CD4-positive, alpha-beta T cell (primary cell): ENCODE measurements at regions not wholly inside any gene's neighbourhood (a gene's known extent, or its start where the extent isn't known, plus 50 kb on each side); places are given as distances from the start of the nearest gene placed in this dataset.

ENCODE experiments used
- ATAC-seq: fragments of 200-7000 bp; cut with Tn5 transposase; one replicate; pipeline ENCODE4 v1.10.0; 2022; ENCODE audit warnings: mild to moderate bottlenecking; ENCODE audit not compliant: poor library complexity
- CTCF ChIA-PET: fragments of 350-600 bp; sonication (Branson Sonifier 250); formaldehyde crosslinking; loops from one replicate; lab custom pipeline; 2021; ENCODE audit warnings: antibody characterized with exemption, inconsistent platforms; lab: Charles Lee
- POLR2A ChIA-PET: fragments of 350-600 bp; sonication (Branson Sonifier 250); formaldehyde crosslinking; loops from one replicate; lab custom pipeline; 2021; ENCODE audit warnings: antibody characterized with exemption, inconsistent platforms; lab: Charles Lee
- DNase-seq, 14 experiments: peaks; one replicate each; pipeline ENCODE4 v3.0.0-alpha.2; 2013 to 2020; ENCODE audit warnings: mixed read lengths in 2 of 14
- H3K27ac ChIP-seq, 2 donors: one replicate each; pipeline versions ENCODE4 v1.5.1 to v1.7.0; 2013; ENCODE audit warnings: low read length in 2 of 2, low read depth in 1 of 2, mild to moderate bottlenecking in 1 of 2
- H3K27me3 ChIP-seq, 2 experiments: 1 replicate in 1 of 2; 2 replicates in 1 of 2; pipeline versions ENCODE4 v1.6.1 to v1.7.0; 2013; ENCODE audit warnings: low read length in 2 of 2, control low read depth in 1 of 2, mild to moderate bottlenecking in 1 of 2, moderate library complexity in 1 of 2; ENCODE audit not compliant: insufficient read depth in 2 of 2, control insufficient read depth in 1 of 2
- H3K36me3 ChIP-seq: one replicate; pipeline ENCODE4 v1.6.1; 2013; ENCODE audit warnings: low read length, control low read depth; ENCODE audit not compliant: insufficient read depth
- H3K4me1 ChIP-seq: one replicate; pipeline ENCODE4 v1.6.1; 2013; ENCODE audit warnings: low read length, control low read depth; ENCODE audit not compliant: insufficient read depth
- H3K4me3 ChIP-seq: one replicate; pipeline ENCODE4 v1.5.1; 2013; ENCODE audit warnings: mild to moderate bottlenecking, low read length, moderate library complexity
- H3K9me3 ChIP-seq, 2 experiments: 1 replicate in 1 of 2; 2 replicates in 1 of 2; pipeline versions ENCODE4 v1.6.1 to v1.7.0; 2013; ENCODE audit warnings: low read length in 2 of 2, mild to moderate bottlenecking in 2 of 2, control low read depth in 1 of 2, moderate library complexity in 1 of 2; ENCODE audit not compliant: control insufficient read depth in 1 of 2, insufficient read depth in 1 of 2
- H3K27ac Mint-ChIP-seq: one replicate; pipeline ENCODE4 v1.8.0; 2020; ENCODE audit warnings: mixed read lengths
- H3K27me3 Mint-ChIP-seq: one replicate; pipeline ENCODE4 v1.8.0; 2021; ENCODE audit warnings: mixed read lengths
- H3K36me3 Mint-ChIP-seq: one replicate; pipeline ENCODE4 v1.8.0; 2021; ENCODE audit warnings: low read depth, mixed read lengths
- H3K4me1 Mint-ChIP-seq: one replicate; pipeline ENCODE4 v1.8.0; 2021; ENCODE audit warnings: low read depth, mixed read lengths
- H3K4me3 Mint-ChIP-seq: one replicate; pipeline ENCODE4 v1.8.0; 2020; ENCODE audit warnings: mild to moderate bottlenecking, mixed read lengths
- H3K9me3 Mint-ChIP-seq: one replicate; pipeline ENCODE4 v1.8.0; 2020; ENCODE audit warnings: mixed read lengths
- intact Hi-C, 2 experiments: fragments of 100-400 bp; cut with DNase I in 1 of 2; cut with micrococcal nuclease in 1 of 2; formaldehyde crosslinking; loops; one replicate each; pipeline versions ENCODE4 v1.15.1 to v1.9.0; 2023 to 2025; cut with DNase I, micrococcal nuclease
- TF ChIP-seq, protein P1 (sequence below): fragments of 200-600 bp; IDR thresholded peaks from one replicate; pipeline ENCODE4 v1.8.0; 2022; ENCODE audit warnings: antibody characterized with exemption, mild to moderate bottlenecking

GRCh38 chr18:57908092-57908491 lies 105.0 kb upstream of the ATP8B1 start:
- H3K9me3 ChIP-seq, result no peaks in the 10 kb centered on the region
- no peak for DNase-seq
- intact Hi-C loops, result no loop called here
- H3K9me3 Mint-ChIP-seq, result no peaks in the 10 kb centered on the region
- H3K27me3 ChIP-seq, result no peaks in the 10 kb centered on the region
- no peaks in the 10 kb centered on the region for H3K4me1 ChIP-seq
- H3K27ac ChIP-seq, result no peak overlapping the region
- H3K4me1 Mint-ChIP-seq, result no peaks in the 10 kb centered on the region
- H3K4me3 ChIP-seq, result no peak overlapping the region
- no peak overlapping the region for H3K4me3 Mint-ChIP-seq
- no peak for ATAC-seq
- H3K36me3 Mint-ChIP-seq, result no peaks in the 10 kb centered on the region
- peaks cover 13% of the 10 kb centered on the region for H3K27me3 Mint-ChIP-seq
- POLR2A ChIA-PET, result interaction anchor here (0.6 kb wide), 1 partner anchor 788 kb away, joined by 3 read pairs; no protein-coding TSS in a partner anchor
- no peak overlapping the region for H3K27ac Mint-ChIP-seq
- CTCF ChIA-PET, result no interaction called here
- no peaks in the 10 kb centered on the region for H3K36me3 ChIP-seq
- TF ChIP-seq, protein P1, sequence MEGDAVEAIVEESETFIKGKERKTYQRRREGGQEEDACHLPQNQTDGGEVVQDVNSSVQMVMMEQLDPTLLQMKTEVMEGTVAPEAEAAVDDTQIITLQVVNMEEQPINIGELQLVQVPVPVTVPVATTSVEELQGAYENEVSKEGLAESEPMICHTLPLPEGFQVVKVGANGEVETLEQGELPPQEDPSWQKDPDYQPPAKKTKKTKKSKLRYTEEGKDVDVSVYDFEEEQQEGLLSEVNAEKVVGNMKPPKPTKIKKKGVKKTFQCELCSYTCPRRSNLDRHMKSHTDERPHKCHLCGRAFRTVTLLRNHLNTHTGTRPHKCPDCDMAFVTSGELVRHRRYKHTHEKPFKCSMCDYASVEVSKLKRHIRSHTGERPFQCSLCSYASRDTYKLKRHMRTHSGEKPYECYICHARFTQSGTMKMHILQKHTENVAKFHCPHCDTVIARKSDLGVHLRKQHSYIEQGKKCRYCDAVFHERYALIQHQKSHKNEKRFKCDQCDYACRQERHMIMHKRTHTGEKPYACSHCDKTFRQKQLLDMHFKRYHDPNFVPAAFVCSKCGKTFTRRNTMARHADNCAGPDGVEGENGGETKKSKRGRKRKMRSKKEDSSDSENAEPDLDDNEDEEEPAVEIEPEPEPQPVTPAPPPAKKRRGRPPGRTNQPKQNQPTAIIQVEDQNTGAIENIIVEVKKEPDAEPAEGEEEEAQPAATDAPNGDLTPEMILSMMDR, result no peak

DNA sequence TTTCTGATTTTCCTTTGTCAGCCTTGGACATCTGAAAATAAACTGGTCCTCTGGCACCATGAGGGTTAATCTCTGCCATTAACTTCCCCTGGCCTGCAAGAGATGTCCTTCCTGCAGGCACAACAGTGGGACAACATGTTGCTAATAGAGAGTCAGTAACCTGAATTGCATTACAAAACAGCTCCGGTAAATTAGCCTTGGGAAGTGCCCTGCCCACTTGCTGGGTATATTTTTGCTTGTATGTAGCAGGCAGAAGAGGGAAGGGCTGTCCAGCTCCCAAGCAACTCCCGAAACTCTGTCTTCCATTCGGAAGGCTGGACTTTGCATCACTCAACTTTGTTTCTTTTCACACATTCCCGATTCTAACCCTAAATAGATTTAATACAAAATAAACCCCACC lies 104.4 kb upstream of the ATP8B1 start:
- Histone ChIP-seq H3K36me3 (no peaks in the 10 kb centered on the region), H3K9me3 (no peaks in the 10 kb centered on the region), H3K4me3 (no peak overlapping the region), H3K27ac (no peak overlapping the region), H3K27me3 (no peaks in the 10 kb centered on the region), H3K4me1 (no peaks in the 10 kb centered on the region)
- no peaks in the 10 kb centered on the region for H3K4me1 Mint-ChIP-seq
- ATAC-seq (no peak), DNase-seq (no peak)
- intact Hi-C loops, result no loop called here
- no peaks in the 10 kb centered on the region for H3K9me3 Mint-ChIP-seq
- no peak overlapping the region for H3K4me3 Mint-ChIP-seq
- CTCF ChIA-PET, result no interaction called here
- POLR2A ChIA-PET, result no interaction called here
- TF ChIP-seq, protein P1, result no peak
- no peaks in the 10 kb centered on the region for H3K36me3 Mint-ChIP-seq
- H3K27me3 Mint-ChIP-seq, result peaks cover 13% of the 10 kb centered on the region
- no peak overlapping the region for H3K27ac Mint-ChIP-seq

- CTCF ChIA-PET, result no interaction called here
- no peaks in the 10 kb centered on the region for H3K4me1 ChIP-seq
- TF ChIP-seq, protein P1, result no peak
- H3K4me3 ChIP-seq, result no peak overlapping the region
- no peak overlapping the region for H3K27ac Mint-ChIP-seq
- intact Hi-C loops, result no loop called here
- no peak overlapping the region for H3K4me3 Mint-ChIP-seq
- POLR2A ChIA-PET, result no interaction called here
- DNase-seq (no peak), ATAC-seq (no peak)
- H3K36me3 Mint-ChIP-seq, result no peaks in the 10 kb centered on the region
- H3K27me3 ChIP-seq, result no peaks in the 10 kb centered on the region
- no peaks in the 10 kb centered on the region for H3K9me3 ChIP-seq
- H3K4me1 Mint-ChIP-seq, result no peaks in the 10 kb centered on the region
- no peaks in the 10 kb centered on the region for H3K9me3 Mint-ChIP-seq
- H3K27me3 Mint-ChIP-seq, result peaks cover 13% of the 10 kb centered on the region
- H3K36me3 ChIP-seq, result no peaks in the 10 kb centered on the region
- H3K27ac ChIP-seq, result no peak overlapping the region
Observed at GRCh38 chr18:57906852-57907251, 103.7 kb upstream of the ATP8B1 start.
